ENCODE measurements at regions not wholly inside any gene's neighbourhood (a gene's known extent, or its start where the extent isn't known, plus 50 kb on each side); places are given as distances from the start of the nearest gene placed in this dataset.

- TF ChIP-seq, protein P1, sequence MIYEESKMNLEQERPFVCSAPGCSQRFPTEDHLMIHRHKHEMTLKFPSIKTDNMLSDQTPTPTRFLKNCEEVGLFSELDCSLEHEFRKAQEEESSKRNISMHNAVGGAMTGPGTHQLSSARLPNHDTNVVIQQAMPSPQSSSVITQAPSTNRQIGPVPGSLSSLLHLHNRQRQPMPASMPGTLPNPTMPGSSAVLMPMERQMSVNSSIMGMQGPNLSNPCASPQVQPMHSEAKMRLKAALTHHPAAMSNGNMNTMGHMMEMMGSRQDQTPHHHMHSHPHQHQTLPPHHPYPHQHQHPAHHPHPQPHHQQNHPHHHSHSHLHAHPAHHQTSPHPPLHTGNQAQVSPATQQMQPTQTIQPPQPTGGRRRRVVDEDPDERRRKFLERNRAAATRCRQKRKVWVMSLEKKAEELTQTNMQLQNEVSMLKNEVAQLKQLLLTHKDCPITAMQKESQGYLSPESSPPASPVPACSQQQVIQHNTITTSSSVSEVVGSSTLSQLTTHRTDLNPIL (CRISPR knock-in tag; IDR thresholded peaks at IDR 0.05; ENCODE audit: low read depth), result no peak
- no peak for TF ChIP-seq PATZ1 (CRISPR knock-in tag; IDR thresholded peaks at IDR 0.05; ENCODE audit: borderline replicate concordance)
- no peak for TF ChIP-seq SNAI2 (CRISPR knock-in tag; IDR thresholded peaks at IDR 0.05)
These were observed 132.6 kb upstream of the CDH10 start for GRCh38 chr5:24777392-24777791.

All from SK-N-SH treated with all-trans-retinoic acid at 6 μM for 48 hours (cell line).